ENCODE measurements at regions not wholly inside any gene's neighbourhood (a gene's known extent, or its start where the extent isn't known, plus 50 kb on each side); places are given as distances from the start of the nearest gene placed in this dataset.

DNA sequence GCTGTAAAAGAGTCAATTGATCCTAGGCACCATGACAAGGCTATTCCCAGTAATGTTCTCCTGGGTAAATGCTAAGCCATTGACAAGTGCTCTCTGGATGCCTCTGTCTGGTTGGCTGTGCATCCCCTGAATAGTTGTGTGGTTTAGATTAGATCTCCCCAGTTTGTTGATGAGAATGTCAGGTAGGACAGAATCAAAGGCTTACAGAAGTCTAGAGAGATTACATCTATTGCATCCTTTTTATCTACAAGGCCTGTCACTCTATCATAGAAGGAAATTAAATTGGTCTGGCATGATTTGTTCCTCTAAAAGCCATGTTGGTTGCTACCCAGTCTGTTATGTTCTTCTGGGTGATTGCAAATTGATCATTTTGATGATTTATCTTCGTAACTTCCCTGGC, 548.3 kb downstream of the GATA3 start:
- DNase-seq, result no peak
- Histone ChIP-seq H3K9me3 (peaks cover 0 to 3% (median 0%) of the 10 kb centered on the region in 3 donors), H3K27me3 (no peaks in the 10 kb centered on the region), H3K4me1 (no peaks in the 10 kb centered on the region), H3K27ac (no peak overlapping the region), H3K36me3 (no peaks in the 10 kb centered on the region), H3K4me3 (no peak overlapping the region)
- intact Hi-C loops (cut with DNase I; ENCODE audit: low total_unique reads), result no loop called here
- TF ChIP-seq, protein P1, sequence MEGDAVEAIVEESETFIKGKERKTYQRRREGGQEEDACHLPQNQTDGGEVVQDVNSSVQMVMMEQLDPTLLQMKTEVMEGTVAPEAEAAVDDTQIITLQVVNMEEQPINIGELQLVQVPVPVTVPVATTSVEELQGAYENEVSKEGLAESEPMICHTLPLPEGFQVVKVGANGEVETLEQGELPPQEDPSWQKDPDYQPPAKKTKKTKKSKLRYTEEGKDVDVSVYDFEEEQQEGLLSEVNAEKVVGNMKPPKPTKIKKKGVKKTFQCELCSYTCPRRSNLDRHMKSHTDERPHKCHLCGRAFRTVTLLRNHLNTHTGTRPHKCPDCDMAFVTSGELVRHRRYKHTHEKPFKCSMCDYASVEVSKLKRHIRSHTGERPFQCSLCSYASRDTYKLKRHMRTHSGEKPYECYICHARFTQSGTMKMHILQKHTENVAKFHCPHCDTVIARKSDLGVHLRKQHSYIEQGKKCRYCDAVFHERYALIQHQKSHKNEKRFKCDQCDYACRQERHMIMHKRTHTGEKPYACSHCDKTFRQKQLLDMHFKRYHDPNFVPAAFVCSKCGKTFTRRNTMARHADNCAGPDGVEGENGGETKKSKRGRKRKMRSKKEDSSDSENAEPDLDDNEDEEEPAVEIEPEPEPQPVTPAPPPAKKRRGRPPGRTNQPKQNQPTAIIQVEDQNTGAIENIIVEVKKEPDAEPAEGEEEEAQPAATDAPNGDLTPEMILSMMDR (IDR thresholded peaks at IDR 0.05), result no peak

- DNase-seq, result no peak
- no peaks in the 10 kb centered on the region for H3K27me3 ChIP-seq
- H3K36me3 ChIP-seq, result no peaks in the 10 kb centered on the region
- TF ChIP-seq, protein P1 (IDR thresholded peaks at IDR 0.05), result no peak
- H3K4me1 ChIP-seq, result no peaks in the 10 kb centered on the region
- no peak overlapping the region for H3K4me3 ChIP-seq
- H3K9me3 ChIP-seq, result no peaks in the 10 kb centered on the region
- intact Hi-C loops (cut with DNase I; ENCODE audit: low total_unique reads), result no loop called here
- no peak overlapping the region for H3K27ac ChIP-seq
Measured at GRCh38 chr10:8614054-8614565, 559.6 kb downstream of the GATA3 start.

GRCh38 chr10:8615118-8615517, 560.6 kb downstream of the GATA3 start:
- Histone ChIP-seq H3K27me3 (no peaks in the 10 kb centered on the region), H3K4me3 (no peak overlapping the region), H3K4me1 (no peaks in the 10 kb centered on the region), H3K36me3 (no peaks in the 10 kb centered on the region), H3K9me3 (no peaks in the 10 kb centered on the region), H3K27ac (no peak overlapping the region)
- TF ChIP-seq, protein P1 (IDR thresholded peaks at IDR 0.05), result no peak
- no peak for DNase-seq
- intact Hi-C loops (cut with DNase I; ENCODE audit: low total_unique reads), result no loop called here

GRCh38 chr10:8616166-8616565, 561.7 kb downstream of the GATA3 start:
- H3K36me3 ChIP-seq, result no peaks in the 10 kb centered on the region
- H3K9me3 ChIP-seq, result no peaks in the 10 kb centered on the region
- TF ChIP-seq, protein P1 (IDR thresholded peaks at IDR 0.05), result no peak
- H3K27me3 ChIP-seq, result no peaks in the 10 kb centered on the region
- no peaks in the 10 kb centered on the region for H3K4me1 ChIP-seq
- H3K27ac ChIP-seq, result no peak overlapping the region
- DNase-seq, result no peak
- H3K4me3 ChIP-seq, result no peak overlapping the region
- intact Hi-C loops (cut with DNase I; ENCODE audit: low total_unique reads), result no loop called here

DNA sequence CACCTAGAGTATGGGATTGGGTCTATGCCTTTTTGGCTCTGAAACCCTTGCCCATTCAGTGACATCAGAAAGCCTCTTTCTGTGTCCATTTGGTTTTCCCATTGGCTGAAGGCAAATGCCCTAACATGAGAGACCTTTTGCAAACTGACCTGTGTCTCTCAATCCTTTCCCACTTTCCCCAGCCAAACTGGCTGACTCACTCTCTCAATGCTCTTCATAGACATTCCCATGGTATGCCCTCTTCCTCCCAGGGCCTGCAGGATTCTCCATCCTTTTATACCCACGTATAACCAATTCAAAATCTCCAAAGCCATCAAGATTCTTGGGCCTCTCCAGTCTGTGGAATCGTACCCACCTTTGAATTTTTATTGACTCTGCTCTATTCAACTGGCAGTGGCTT, 563.3 kb downstream of the GATA3 start:
- Histone ChIP-seq H3K9me3 (no peaks in the 10 kb centered on the region), H3K36me3 (no peaks in the 10 kb centered on the region), H3K4me3 (no peak overlapping the region), H3K4me1 (no peaks in the 10 kb centered on the region), H3K27ac (no peak overlapping the region), H3K27me3 (no peaks in the 10 kb centered on the region)
- no peak for DNase-seq
- intact Hi-C loops (cut with DNase I; ENCODE audit: low total_unique reads), result no loop called here
- TF ChIP-seq, protein P1 (IDR thresholded peaks at IDR 0.05), result no peak

GRCh38 chr10:8618834-8619233, 564.3 kb downstream of the GATA3 start:
- intact Hi-C loops (cut with DNase I; ENCODE audit: low total_unique reads), result no loop called here
- no peak overlapping the region for H3K4me3 ChIP-seq
- no peaks in the 10 kb centered on the region for H3K4me1 ChIP-seq
- H3K36me3 ChIP-seq, result no peaks in the 10 kb centered on the region
- H3K27me3 ChIP-seq, result no peaks in the 10 kb centered on the region
- H3K9me3 ChIP-seq, result no peaks in the 10 kb centered on the region
- TF ChIP-seq, protein P1 (IDR thresholded peaks at IDR 0.05), result no peak
- H3K27ac ChIP-seq, result no peak overlapping the region
- no peak for DNase-seq

Measured in tibial artery (tissue), 4 donors.